Right atrium auricular region (tissue), 2 donors: ENCODE measurements at regions not wholly inside any gene's neighbourhood (a gene's known extent, or its start where the extent isn't known, plus 50 kb on each side); places are given as distances from the start of the nearest gene placed in this dataset.
"Not testable (repeated sequence)": the region's sequence is repeated elsewhere in the genome, so short reads cannot be mapped to it uniquely, and the experiment has no call there.

Experiments
- DNase-seq: peaks from one replicate; pipeline ENCODE4 v3.0.0-alpha.2; 2019; ENCODE audit warnings: low spot score
- H3K27ac ChIP-seq, 2 donors: fragments of 200-600 bp; sonication (generic); 1 replicate in 1 of 2; 2 replicates in 1 of 2; pipeline ENCODE4 v1.5.1; 2016 to 2019
- H3K27me3 ChIP-seq, 2 donors: fragments of 200-600 bp; sonication (generic); one replicate each; pipeline versions ENCODE4 v1.5.1 to v1.6.0; 2017 to 2019
- H3K36me3 ChIP-seq: fragments of 200-600 bp; sonication (generic); one replicate; pipeline ENCODE4 v1.5.1; 2016
- H3K4me1 ChIP-seq, 2 donors: fragments of 200-600 bp; sonication (generic); one replicate each; pipeline versions ENCODE4 v1.5.1 to v1.6.0; 2017 to 2019
- H3K4me3 ChIP-seq, 2 donors: fragments of 200-600 bp; sonication (generic); 1 replicate in 1 of 2; 2 replicates in 1 of 2; pipeline ENCODE4 v1.5.1; 2017 to 2019; ENCODE audit warnings: mild to moderate bottlenecking in 1 of 2, moderate library complexity in 1 of 2
- H3K9me3 ChIP-seq, 2 donors: fragments of 200-600 bp; sonication (generic); one replicate each; pipeline ENCODE4 v1.5.1; 2019
- CTCF ChIP-seq, 2 donors: fragments of 200-600 bp; sonication (generic); IDR thresholded peaks; one replicate each; pipeline ENCODE4 v1.5.1; 2019; ENCODE audit warnings: antibody characterized with exemption in 2 of 2

GRCh38 chr12:80017261-80017870 is 82.0 kb upstream of the OTOGL start:
- Histone ChIP-seq H3K4me1 (no peaks in the 10 kb centered on the region), H3K27me3 (no peaks in the 10 kb centered on the region), H3K9me3 (peaks cover 0 to 10% of the 10 kb centered on the region in 2 donors), H3K36me3 (no peaks in the 10 kb centered on the region), H3K27ac (no peak overlapping the region), H3K4me3 (no peak overlapping the region)
- DNase-seq: no peak
- no peak for TF ChIP-seq CTCF (IDR thresholded peaks at IDR 0.05)

- Histone ChIP-seq H3K4me3 (no peak overlapping the region), H3K9me3 (peaks cover 0 to 14% of the 10 kb centered on the region in 2 donors), H3K36me3 (no peaks in the 10 kb centered on the region), H3K4me1 (no peaks in the 10 kb centered on the region), H3K27ac (no peak overlapping the region), H3K27me3 (no peaks in the 10 kb centered on the region)
- no peak for TF ChIP-seq CTCF (IDR thresholded peaks at IDR 0.05)
- no peak for DNase-seq
Measured at GRCh38 chr12:80016684-80017083, 81.8 kb upstream of the PPP1R12A start.

- no peak for TF ChIP-seq CTCF (IDR thresholded peaks at IDR 0.05)
- H3K27ac ChIP-seq: no peak overlapping the region
- H3K4me1 ChIP-seq: no peaks in the 10 kb centered on the region
- no peaks in the 10 kb centered on the region for H3K36me3 ChIP-seq
- H3K9me3 ChIP-seq: peaks cover 0 to 14% of the 10 kb centered on the region in 2 donors
- no peak overlapping the region for H3K4me3 ChIP-seq
- no peaks in the 10 kb centered on the region for H3K27me3 ChIP-seq
- DNase-seq: no peak
Measured at GRCh38 chr12:80015660-80016059, 80.8 kb upstream of the PPP1R12A start.

GRCh38 chr12:80003744-80004143 is 68.8 kb upstream of the PPP1R12A start:
- H3K27me3 ChIP-seq, H3K27ac ChIP-seq, H3K36me3 ChIP-seq, H3K4me3 ChIP-seq, H3K9me3 ChIP-seq, DNase-seq, H3K4me1 ChIP-seq: not testable (repeated sequence)

- no peak for DNase-seq
- no peak overlapping the region for H3K27ac ChIP-seq
- no peak for TF ChIP-seq CTCF (IDR thresholded peaks at IDR 0.05)
- H3K4me1 ChIP-seq: no peaks in the 10 kb centered on the region
- no peaks in the 10 kb centered on the region for H3K36me3 ChIP-seq
- no peak overlapping the region for H3K4me3 ChIP-seq
- H3K27me3 ChIP-seq: no peaks in the 10 kb centered on the region
- no peaks in the 10 kb centered on the region for H3K9me3 ChIP-seq
Measured at GRCh38 chr12:80001562-80001961, 66.7 kb upstream of the PPP1R12A start.

GRCh38 chr12:80000831-80001230 is 65.9 kb upstream of the PPP1R12A start:
- no peak for TF ChIP-seq CTCF (IDR thresholded peaks at IDR 0.05)
- H3K4me3 ChIP-seq: no peak overlapping the region
- no peaks in the 10 kb centered on the region for H3K4me1 ChIP-seq
- no peaks in the 10 kb centered on the region for H3K9me3 ChIP-seq
- DNase-seq: no peak
- H3K27ac ChIP-seq: no peak overlapping the region
- H3K27me3 ChIP-seq: no peaks in the 10 kb centered on the region
- no peaks in the 10 kb centered on the region for H3K36me3 ChIP-seq
